GM18511 (cell line): ENCODE measurements at regions not wholly inside any gene's neighbourhood (a gene's known extent, or its start where the extent isn't known, plus 50 kb on each side); places are given as distances from the start of the nearest gene placed in this dataset.
A peak's percentile ranks its signal among the peaks of the same experiment; 100 is the strongest.
"Not testable (repeated sequence)": the region's sequence is repeated elsewhere in the genome, so short reads cannot be mapped to it uniquely, and the experiment has no call there.

Source experiments
- ATAC-seq: cut with Tn5 transposase; IDR thresholded peaks from one replicate; pipeline ENCODE4 v1.9.1; 2021; ENCODE audit warnings: mild to moderate bottlenecking, moderate library complexity; ENCODE audit not compliant: unreplicated experiment

DNA sequence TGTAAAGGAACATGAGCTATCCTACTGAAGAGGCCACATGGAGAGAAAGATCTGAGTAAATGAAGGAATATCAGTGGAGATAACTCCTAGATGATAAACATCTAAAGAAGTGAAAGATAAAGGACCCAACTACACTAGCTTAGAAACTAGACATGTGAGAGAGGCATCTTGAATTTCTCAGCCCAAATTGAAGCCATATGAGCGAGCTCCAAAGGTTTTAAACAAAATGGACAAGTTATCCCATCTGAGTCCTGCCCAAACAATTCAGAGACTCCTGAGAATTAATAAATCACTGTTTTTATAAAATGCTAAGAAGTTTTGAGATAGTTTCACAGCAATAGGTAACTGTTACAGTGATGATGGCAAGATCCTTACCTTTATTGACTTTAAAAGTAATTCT is 438.9 kb downstream of the NAV3 start:
- ATAC-seq: no peak

DNA sequence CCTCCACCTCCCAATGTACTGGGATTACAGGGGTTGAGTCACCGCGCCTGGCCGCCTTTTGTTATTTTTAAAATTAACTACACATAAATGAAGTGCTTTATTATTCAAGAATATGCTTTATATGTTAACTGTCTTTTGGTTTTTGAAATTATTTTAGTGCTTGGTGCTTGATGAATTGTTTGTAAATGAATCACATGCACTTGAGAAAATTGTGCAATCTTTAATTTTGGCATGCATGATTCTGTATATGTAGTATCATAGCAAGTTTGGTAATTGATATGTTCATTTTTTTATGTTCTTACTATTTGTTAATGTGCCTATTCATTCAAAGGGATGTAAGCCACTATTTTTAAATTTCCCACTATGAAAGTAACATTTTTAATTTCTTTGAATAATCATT is 440.9 kb downstream of the NAV3 start:
- no peak for ATAC-seq

DNA sequence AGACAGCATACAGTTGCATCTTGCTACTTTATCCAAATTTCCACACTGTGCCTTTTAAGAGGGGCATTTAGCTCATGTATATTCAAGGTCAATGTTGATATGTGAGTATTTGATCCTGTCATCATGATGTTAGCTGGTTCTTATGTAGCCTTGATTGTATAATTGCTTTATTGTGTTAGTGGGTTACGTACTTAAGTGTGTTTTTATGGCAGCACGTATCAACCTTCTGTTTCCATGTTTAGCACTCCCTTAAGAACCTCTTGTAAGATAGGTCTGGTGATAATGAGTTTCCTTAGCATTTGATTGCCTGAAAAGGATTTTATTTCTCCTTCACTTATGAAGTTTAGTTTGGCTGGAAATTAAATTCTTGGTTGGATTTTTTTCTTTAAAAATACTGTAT is 445.2 kb downstream of the NAV3 start:
- ATAC-seq: no peak

DNA sequence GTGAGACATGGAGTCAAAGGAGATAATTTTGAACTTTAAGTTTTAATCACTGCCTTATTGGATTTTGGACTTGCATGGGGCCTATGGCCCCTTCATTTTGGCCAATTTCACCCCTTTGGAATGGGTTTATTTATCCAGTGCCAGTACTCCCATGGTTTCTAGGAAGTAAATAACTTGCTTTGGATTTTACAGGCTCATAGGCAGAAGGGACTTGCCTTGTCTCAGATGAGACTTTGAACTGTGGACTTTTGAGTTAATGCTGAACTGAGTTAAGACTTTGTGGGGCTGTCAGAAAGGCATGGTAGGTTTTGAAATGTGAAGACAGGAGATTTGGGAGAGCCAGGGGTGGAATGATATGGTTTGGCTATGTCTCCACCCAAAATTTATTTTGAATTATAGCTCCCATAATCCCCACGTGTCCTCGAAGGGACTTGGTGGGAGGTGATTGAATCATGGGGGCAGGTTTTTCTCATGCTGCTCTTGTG is 448.1 kb downstream of the NAV3 start:
- no peak for ATAC-seq

DNA sequence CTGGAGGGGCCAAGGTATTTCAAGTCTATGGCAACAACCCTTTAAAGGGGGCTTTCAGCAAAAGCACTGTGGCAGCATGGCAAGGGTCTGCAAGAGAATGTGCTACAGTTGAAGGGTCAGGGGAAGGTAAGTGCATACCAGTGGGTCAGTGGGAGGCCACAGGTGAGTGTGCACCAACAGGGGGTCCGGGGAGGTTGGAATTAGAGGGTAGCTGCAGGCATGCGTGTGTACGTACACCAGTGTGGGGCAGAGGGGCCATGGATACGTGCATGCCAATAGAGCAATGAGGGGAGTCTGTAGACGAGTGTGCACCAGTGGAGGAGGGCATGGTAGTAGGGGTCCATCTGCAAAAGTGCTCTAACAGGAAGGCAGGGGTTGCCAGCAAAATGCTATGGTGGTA is 448.9 kb downstream of the NAV3 start:
- ATAC-seq: no peak

DNA sequence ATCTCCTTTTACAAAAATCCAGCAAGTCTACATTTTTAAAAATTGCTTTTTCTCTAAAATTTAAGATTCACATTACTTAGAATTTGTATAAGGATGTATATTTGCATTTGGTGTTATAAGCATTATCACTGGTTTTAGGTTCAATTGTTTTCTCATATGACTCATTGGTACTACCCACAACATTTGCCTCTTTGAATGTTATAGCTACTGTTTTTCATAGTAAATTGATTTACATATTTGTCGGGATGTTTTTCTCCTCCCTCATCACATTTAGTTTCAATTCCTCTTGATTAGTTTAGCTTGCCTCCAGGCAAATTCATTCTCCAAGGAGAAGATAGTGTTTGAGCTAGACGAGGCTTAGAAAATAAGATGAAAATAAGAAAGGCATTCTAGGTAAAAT is 450.4 kb downstream of the NAV3 start:
- ATAC-seq: not testable (repeated sequence)

DNA sequence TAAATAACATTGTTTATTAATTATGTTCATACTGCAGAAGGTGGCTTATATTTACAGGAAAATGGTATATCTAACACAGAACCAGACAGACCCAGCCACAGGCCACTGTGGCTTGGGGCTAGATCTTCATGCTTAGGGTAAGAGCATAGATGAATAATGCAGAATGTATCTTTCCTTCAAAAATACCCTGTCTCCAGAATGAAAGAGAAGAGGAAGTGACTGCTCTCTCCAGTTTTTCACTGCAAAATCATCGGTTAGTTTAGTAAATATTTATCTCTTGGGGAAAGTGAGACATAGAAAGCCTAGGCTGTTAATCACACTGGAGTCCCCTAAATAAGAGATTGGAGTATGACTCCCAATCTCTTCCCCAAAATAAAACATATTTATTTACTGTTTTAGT is 453.7 kb downstream of the NAV3 start:
- ATAC-seq: no peak

DNA sequence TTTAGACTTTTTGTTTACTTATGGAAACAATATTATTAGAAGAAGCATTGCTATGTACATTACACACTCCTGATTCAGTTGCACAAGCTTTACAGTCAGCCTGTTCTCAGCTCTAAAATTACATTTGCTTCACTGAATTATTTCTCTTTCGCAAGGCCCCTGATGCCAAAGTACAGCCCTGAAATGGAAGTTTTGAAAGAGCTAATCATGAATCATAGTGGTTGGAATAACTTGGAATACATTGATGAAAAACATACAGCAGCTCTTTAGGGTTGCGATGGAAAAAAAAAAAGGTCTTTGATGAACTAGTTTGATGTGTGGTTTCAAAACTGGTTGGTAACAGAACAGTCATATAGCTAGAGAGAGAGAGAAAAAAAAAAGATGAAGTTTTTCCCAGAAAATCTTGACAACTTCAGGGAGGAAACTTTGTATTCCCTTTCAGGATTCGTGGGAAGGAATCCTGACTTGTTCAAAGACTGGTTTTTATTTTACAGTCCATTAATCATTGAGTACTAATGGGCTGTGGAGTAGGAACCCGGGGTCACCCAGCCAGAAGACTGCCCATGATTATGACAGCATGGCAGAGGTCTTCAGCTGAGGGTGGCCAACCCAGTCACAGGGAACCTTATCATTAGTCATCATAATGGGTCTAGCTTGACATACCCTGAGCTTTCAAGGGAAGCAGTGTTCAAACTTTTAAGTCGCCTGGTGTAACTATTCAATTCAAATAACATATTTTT is 460.1 kb downstream of the NAV3 start:
- no peak for ATAC-seq

DNA sequence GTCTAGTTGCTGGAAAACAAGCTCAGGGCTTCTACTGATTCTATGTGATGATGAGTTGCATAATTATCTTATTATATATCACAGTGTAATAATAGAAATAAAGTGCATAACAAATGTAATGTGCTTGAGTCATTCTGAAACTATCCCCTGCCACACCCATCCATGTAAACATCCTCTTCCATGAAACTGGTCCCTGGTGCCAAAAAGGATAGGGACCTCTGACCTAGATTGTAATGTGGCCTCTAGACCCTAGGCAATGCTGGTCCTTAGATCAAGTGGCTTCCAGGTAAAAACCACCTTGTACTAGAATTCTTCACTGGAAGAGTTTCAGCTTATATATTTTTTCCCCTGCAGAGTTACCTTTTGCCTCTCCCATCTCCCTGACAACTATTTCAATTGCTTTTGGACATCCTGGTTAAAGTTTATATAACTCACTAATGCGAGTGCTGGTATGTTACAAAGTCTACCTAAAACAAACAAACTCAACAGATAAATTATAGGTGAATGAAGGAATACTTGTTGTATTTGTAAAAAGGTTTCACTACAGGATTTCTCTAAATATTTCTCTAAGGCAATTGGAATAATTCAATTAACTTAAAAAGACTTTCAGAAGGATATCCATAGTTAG is 462.5 kb downstream of the NAV3 start:
- no peak for ATAC-seq

DNA sequence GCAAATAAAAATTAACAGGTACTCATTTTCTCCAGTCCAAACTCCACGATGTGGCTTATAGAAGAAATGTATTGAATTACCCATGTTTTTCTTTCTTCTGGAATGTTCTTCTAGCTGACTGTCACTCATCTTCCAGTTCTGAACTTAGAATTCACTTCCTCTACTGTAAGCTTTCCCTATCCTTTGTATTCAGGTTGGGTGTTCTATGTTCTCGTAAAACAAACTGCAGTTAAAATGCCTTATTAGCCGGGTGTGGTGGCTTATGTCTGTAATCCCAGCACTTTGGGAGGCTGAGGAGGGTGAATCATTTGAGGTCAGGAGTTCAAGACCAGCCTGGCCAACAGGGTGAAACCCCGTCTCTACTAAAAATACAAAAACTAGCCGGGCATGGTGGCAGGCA is 470.6 kb downstream of the NAV3 start:
- ATAC-seq: not testable (repeated sequence)

DNA sequence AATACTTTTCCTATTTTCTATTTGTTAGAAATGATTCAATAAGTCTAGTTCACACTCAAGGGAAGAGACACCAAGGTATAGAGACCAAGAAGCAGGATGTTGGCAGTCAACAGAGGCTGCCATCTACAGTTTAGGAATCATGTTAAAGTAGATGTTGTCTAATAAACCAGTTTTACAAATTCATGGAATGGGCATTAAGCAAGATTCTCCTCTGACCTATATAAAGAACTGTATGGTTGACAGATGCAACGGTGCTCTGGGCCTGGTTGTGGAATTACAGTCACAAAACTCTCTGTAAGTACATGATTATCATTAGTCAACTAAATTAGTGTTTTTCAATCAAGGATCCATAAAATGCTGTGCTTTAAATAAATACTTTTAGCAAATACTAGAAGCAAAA is 475.1 kb downstream of the NAV3 start:
- ATAC-seq: no peak

DNA sequence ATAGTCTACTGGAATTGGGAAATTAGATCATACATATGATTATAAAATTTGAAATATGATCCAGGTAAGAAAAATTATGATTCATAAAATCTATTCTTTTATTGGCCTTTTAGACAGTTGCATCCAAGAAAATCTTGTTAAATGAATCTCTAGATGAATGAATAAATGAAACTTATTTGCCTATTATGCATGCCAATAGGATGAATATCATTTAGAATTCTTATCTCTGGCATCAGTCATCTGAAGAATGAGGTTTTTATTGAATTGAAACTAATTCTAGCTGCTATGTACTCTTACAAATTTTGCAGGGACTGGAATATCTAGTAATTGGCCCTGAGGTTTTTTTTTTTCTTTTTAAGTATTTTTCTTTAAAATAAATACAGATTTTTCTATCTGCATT is 475.5 kb downstream of the NAV3 start:
- ATAC-seq: no peak

DNA sequence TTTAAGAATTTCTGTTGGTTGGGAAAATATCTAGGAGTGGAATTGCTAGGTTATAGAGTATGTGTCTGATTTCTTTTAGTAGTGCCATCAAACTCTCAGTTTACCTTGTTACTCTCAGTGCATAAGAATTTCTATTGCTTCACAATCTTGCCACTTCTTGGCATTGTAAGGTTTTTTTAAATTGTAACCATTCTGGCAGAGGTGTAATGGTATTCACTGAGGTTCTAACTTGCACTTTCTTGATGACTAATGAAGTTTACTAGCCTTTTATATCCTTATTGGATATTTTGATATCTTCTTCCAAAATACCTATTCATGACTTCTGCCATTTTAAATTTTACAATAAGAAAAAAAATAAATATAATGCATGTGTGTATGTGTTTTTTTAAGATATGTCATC is 478.0 kb downstream of the NAV3 start:
- ATAC-seq: no peak

DNA sequence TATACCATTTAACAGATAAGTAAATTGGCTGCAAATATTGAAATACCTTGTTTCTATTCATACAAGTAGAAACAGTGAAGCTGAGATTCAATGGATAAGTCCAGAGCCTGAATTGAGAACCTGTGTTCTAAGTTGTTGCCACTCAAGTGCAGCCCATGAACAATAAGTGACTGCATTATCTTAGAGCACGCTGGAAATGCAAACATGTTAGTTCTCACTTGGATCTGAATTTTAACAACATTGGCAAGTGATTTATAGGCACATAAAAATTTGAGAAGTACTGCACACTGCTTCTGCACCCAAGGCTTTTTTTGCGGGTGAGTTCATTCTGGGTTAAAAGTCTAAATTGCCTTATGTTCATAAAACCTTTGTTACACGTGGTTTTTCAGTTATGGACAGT is 484.3 kb downstream of the NAV3 start:
- no peak for ATAC-seq

DNA sequence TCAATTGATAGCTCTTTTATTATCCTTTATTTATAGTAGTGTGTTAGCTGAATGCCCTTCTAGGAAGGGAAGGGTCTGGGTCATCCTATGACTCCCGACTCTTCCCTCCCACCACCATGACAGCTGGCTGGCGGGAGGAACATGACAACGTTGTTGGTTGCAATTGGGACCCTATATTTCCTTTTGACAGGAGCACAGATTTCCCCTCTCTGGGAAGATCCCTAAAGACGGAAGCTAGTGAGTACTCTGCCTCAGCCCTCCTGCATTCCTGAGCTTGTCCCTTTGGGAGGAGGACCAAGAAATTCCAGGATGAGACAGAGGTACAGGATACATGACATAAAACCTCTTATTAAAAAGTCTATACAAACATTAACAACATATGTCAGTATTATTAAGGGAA is 485.4 kb downstream of the NAV3 start:
- no peak for ATAC-seq

DNA sequence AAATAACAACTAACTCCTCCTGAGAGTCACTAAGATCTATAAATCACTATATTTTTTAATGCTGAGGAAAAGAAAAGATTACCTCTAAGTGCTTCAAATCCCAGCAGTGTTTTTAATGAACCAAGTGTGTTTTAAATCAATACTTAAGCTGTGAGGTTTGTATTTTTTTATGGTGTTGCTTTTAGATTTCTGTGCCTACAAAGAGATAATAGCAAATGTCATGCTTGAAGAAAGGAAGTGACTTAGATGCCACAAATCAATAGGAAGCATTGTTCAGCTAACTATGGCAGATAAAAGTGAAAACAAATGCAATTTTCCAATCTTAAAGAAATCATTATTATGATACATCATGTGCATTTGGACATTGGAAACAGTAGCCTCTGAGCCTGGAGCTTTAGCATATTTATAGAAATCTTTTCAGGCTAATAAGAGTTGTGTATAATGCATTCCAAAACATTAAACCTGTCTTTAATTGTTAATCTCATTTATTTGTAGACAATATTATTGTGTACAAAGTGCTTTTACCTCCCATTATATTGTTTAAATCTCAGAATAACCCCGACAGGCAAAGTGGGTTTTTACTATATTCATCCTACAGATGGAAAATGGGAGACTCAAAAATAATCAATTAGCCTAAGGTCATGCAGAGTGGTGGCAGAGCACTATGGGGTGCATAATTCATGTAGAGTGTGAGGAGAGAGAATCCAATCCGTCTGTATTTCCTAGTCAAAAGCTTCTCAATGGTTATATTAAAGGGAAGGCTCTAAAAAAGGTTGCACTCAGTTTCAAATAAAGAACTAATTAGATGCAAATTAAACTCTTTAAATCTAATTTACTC is 486.2 kb downstream of the NAV3 start:
- no peak for ATAC-seq

DNA sequence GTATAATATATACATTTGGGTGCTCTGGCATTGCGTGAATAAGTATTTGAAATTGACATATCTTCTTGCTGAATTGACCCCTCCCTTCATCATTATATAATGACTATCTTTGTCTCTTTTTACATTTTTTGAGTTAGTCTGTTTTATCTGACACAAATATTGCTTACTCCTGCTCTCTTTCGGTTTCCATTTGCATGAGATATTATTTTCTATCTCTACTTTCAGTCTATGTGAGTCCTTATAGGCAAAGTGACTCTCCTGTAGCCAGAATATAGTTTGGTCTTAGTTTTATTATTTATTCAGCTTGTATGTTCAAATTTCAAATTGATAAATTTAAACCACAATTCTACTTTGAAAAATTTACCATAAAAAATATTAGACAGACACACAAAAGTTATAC is 491.0 kb downstream of the NAV3 start:
- no peak for ATAC-seq

DNA sequence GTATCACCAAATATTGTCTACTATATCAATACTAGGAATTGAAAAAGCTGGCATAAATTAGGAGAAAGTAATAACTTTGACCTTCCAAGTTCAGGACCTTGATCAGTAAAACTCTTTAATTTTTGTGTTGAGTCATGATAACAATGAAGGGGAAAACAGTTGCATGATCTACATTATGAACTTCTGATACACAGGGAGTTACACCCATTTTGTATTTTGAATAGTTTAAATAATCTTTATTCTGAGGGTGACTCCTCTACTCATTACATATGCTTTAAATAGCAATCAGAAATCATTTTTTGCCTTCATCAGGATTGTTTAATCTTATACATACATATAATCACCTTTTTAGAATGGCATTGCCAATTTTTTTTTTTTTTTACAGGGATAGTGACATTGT is 492.5 kb downstream of the NAV3 start:
- ATAC-seq: no peak

DNA sequence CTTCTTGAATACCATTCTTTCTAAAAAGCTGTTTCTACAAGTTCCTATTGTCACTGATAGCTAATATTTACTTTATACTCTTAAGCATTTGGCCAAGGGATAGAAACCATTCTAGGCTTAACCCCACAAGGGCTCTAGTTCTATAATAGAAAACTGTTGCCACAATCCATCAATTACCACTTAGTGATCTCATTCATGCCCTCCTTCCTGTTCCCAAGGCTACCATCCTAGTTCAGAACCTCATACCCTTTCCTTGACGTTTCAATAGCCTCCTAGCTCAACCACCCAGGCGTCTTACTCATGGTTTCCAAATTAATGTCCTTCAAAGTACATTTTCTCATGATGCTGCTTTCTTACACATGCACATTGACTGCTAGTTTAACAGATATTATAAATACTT is 493.5 kb downstream of the NAV3 start:
- no peak for ATAC-seq

DNA sequence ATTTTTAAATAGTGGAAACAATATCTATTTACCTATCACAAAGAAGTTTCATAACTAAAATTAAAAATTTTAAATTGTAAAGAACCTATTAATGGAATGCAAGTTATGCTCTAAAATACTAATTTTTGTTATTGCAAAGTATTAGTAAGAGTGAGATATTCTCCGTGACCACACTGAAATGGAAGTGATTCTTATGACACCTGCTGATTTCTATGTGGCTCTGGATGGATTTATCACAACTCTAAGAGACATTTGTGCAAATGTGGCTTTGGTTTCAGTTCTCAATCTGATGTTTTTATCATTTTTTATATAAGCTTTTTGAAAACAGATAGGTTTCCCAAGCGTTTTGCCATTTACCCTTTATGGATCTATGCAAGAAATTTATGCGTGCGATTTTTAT is 497.8 kb downstream of the NAV3 start:
- ATAC-seq: peak; percentile 70

DNA sequence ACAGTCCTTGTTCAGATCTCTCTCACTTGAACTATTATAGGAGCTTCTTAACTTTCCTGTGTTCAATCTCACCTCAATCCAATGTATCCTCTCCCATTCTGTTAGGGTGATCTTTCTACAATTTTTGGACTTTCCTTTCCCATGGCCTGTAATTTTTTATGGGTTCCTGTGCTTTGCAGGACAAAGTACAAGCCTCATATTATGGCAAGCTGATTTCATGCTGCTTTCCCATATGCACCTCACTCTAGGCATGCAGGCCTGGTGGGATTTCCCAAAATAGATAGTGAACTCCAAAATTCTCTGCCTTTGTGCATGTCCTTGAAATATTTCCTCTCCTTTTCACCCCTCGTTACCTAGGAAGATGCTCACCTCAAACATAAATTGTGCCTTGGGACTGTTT is 499.4 kb downstream of the NAV3 start:
- no peak for ATAC-seq

DNA sequence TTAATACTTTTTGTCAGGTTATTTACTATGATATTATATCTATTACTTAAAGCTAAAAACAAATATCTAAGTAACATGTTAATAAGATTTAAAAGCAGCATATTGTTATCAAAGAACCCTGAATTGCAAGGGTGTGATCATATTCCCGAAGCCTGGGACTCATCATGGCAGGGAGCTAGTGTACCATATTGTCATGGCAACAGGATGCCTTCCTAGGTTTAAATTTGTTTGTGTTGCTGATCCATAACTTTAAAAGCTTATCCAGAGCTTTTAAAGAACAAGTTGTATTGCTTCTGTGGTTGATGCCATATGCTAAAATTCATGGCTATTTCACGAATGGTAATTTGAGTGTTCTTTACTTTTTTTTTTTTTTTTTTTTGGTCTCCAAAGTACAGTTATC is 500.5 kb downstream of the NAV3 start:
- no peak for ATAC-seq
